Natural killer cell (primary cell): ENCODE measurements at regions not wholly inside any gene's neighbourhood (a gene's known extent, or its start where the extent isn't known, plus 50 kb on each side); places are given as distances from the start of the nearest gene placed in this dataset.

ENCODE experiments used
- ATAC-seq, 3 donors: fragments of 150-1000 bp in 2 of 3; fragments of 200-7000 bp in 1 of 3; cut with Tn5 transposase; 1 replicate in 1 of 3; 2 replicates in 2 of 3; pipeline ENCODE4 v1.10.0; 2021; ENCODE audit warnings: mild to moderate bottlenecking in 2 of 3, moderate library complexity in 2 of 3
- DNase-seq, 2 donors: peaks; one replicate each; pipeline versions ENCODE4 v3.0.0 to v3.0.0-alpha.2; 2013 to 2021; ENCODE audit warnings: mixed read lengths in 1 of 2
- H3K27ac ChIP-seq: one replicate; pipeline ENCODE4 v1.5.1; 2013; ENCODE audit warnings: mild to moderate bottlenecking, low read length
- H3K27me3 ChIP-seq: one replicate; pipeline ENCODE4 v1.6.1; 2013; ENCODE audit warnings: low read length; ENCODE audit not compliant: control insufficient read depth, insufficient read depth
- H3K36me3 ChIP-seq: one replicate; pipeline ENCODE4 v1.6.1; 2013; ENCODE audit warnings: low read length; ENCODE audit not compliant: control insufficient read depth, insufficient read depth
- H3K4me1 ChIP-seq: one replicate; pipeline ENCODE4 v1.6.1; 2013; ENCODE audit warnings: low read length; ENCODE audit not compliant: control insufficient read depth, insufficient read depth
- H3K4me3 ChIP-seq: one replicate; pipeline ENCODE4 v1.5.1; 2013; ENCODE audit warnings: low read length
- H3K9me3 ChIP-seq: one replicate; pipeline ENCODE4 v1.6.1; 2013; ENCODE audit warnings: low read length; ENCODE audit not compliant: control insufficient read depth, insufficient read depth
- H3K27ac Mint-ChIP-seq, 2 donors: one replicate each; pipeline ENCODE4 v1.8.0; 2022; ENCODE audit warnings: mild to moderate bottlenecking in 2 of 2, mixed read lengths in 2 of 2, moderate library complexity in 1 of 2
- H3K27me3 Mint-ChIP-seq, 2 donors: one replicate each; pipeline ENCODE4 v1.8.0; 2022; ENCODE audit warnings: low read depth in 2 of 2, mixed read lengths in 2 of 2
- H3K36me3 Mint-ChIP-seq: one replicate; pipeline ENCODE4 v1.8.0; 2022; ENCODE audit warnings: mixed read lengths
- H3K4me1 Mint-ChIP-seq, 2 donors: one replicate each; pipeline ENCODE4 v1.8.0; 2022; ENCODE audit warnings: mixed read lengths in 2 of 2
- H3K4me3 Mint-ChIP-seq: one replicate; pipeline ENCODE4 v1.8.0; 2022; ENCODE audit warnings: mild to moderate bottlenecking, moderate library complexity, mixed read lengths
- H3K9me3 Mint-ChIP-seq, 2 donors: one replicate each; pipeline ENCODE4 v1.8.0; 2022; ENCODE audit warnings: mixed read lengths in 2 of 2
- WGBS: methylation state at CpG from one replicate; pipeline ENCODE4 v1.1.7; 2013; ENCODE audit warnings: missing lambda C conversion rate; ENCODE audit not compliant: insufficient coverage; 5-methylcytosine and 5-hydroxymethylcytosine counted together
- intact Hi-C: fragments of 100-400 bp; cut with micrococcal nuclease; formaldehyde crosslinking; loops from one replicate; pipeline ENCODE4 v1.14.2; 2022
- TF ChIP-seq, protein P1 (sequence below): fragments of 200-600 bp; IDR thresholded peaks from one replicate; pipeline ENCODE4 v1.8.0; 2022; ENCODE audit warnings: antibody characterized with exemption

DNA sequence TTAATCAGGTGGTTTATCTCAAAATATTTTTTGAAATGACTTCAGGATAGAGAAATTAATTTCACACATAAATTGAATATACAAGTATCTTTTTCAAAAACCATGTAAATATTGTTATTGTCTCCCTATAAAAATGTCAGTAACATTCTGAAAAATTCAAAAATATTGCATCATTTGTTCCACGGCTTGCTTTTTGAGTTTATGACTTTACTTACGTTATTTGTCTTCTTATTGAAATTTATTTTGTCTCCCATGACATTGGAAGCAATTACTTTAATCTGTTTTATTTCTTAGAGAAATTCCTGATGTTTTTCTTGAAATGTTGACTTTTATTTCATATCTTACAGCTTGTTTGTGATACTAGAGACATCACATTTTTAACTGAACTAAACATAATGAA lies 56.9 kb upstream of the P2RY1 start:
- Mint-ChIP-seq H3K36me3 (no peaks in the 10 kb centered on the region), H3K9me3 (peaks cover 2 to 5% of the 10 kb centered on the region in 2 donors), H3K27ac (no peak overlapping the region), H3K4me1 (no peaks in the 10 kb centered on the region), H3K27me3 (no peaks in the 10 kb centered on the region), H3K4me3 (no peak overlapping the region)
- Histone ChIP-seq H3K9me3 (no peaks in the 10 kb centered on the region), H3K4me1 (no peaks in the 10 kb centered on the region), H3K36me3 (no peaks in the 10 kb centered on the region), H3K4me3 (no peak overlapping the region), H3K27me3 (no peaks in the 10 kb centered on the region), H3K27ac (no peak overlapping the region)
- ATAC-seq (no peak), DNase-seq (no peak)
- intact Hi-C loops: no loop called here
- no CpG with 5 or more reads among the region's 2 CpGs for WGBS
- TF ChIP-seq, protein P1, sequence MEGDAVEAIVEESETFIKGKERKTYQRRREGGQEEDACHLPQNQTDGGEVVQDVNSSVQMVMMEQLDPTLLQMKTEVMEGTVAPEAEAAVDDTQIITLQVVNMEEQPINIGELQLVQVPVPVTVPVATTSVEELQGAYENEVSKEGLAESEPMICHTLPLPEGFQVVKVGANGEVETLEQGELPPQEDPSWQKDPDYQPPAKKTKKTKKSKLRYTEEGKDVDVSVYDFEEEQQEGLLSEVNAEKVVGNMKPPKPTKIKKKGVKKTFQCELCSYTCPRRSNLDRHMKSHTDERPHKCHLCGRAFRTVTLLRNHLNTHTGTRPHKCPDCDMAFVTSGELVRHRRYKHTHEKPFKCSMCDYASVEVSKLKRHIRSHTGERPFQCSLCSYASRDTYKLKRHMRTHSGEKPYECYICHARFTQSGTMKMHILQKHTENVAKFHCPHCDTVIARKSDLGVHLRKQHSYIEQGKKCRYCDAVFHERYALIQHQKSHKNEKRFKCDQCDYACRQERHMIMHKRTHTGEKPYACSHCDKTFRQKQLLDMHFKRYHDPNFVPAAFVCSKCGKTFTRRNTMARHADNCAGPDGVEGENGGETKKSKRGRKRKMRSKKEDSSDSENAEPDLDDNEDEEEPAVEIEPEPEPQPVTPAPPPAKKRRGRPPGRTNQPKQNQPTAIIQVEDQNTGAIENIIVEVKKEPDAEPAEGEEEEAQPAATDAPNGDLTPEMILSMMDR: no peak

DNA sequence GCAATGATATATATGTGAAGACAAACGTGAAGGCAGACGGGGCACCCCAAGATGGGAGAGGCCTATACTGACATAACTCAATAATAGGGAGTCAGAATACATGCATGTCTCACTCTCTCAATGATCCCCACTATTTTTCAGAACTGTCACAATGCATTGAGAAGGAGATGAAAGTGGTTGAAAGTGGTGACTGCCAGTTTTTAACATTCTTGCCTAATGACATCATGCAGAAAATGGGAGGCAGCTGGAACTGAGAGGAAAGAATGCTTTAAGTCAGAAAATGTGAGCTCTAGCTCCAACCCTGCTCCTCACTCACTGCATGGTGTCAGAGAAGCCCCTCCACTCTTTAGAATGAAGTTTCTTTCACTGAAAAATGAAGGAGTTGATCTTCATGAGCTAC lies 55.3 kb upstream of the P2RY1 start:
- Histone ChIP-seq H3K27me3 (no peaks in the 10 kb centered on the region), H3K4me3 (no peak overlapping the region), H3K36me3 (no peaks in the 10 kb centered on the region), H3K4me1 (no peaks in the 10 kb centered on the region), H3K27ac (no peak overlapping the region), H3K9me3 (no peaks in the 10 kb centered on the region)
- Mint-ChIP-seq H3K4me3 (no peak overlapping the region), H3K36me3 (no peaks in the 10 kb centered on the region), H3K4me1 (no peaks in the 10 kb centered on the region), H3K27me3 (no peaks in the 10 kb centered on the region), H3K9me3 (peaks cover 2% of the 10 kb centered on the region in 2 donors), H3K27ac (no peak overlapping the region)
- intact Hi-C loops: no loop called here
- DNase-seq (no peak), ATAC-seq (no peak)
- 100% methylated on average over 1 of the region's 2 CpGs for WGBS
- TF ChIP-seq, protein P1: no peak

GRCh38 chr3:152780553-152780952 lies 54.4 kb upstream of the P2RY1 start:
- no peak for ATAC-seq
- H3K27ac Mint-ChIP-seq: no peak overlapping the region
- H3K36me3 Mint-ChIP-seq: no peaks in the 10 kb centered on the region
- TF ChIP-seq, protein P1: no peak
- no peak overlapping the region for H3K27ac ChIP-seq
- H3K9me3 ChIP-seq: no peaks in the 10 kb centered on the region
- H3K27me3 Mint-ChIP-seq: no peaks in the 10 kb centered on the region
- H3K4me1 Mint-ChIP-seq: no peaks in the 10 kb centered on the region
- intact Hi-C loops: no loop called here
- no peak for DNase-seq
- no peaks in the 10 kb centered on the region for H3K36me3 ChIP-seq
- no peaks in the 10 kb centered on the region for H3K4me1 ChIP-seq
- no peak overlapping the region for H3K4me3 Mint-ChIP-seq
- H3K9me3 Mint-ChIP-seq: peaks cover 0 to 2% of the 10 kb centered on the region in 2 donors
- no CpG with 5 or more reads among the region's 2 CpGs for WGBS
- H3K27me3 ChIP-seq: no peaks in the 10 kb centered on the region
- no peak overlapping the region for H3K4me3 ChIP-seq

- intact Hi-C loops: no loop called here
- H3K4me1 ChIP-seq: no peaks in the 10 kb centered on the region
- Mint-ChIP-seq H3K27me3 (no peaks in the 10 kb centered on the region), H3K36me3 (no peaks in the 10 kb centered on the region), H3K9me3 (no peaks in the 10 kb centered on the region), H3K27ac (no peak overlapping the region), H3K4me1 (no peaks in the 10 kb centered on the region), H3K4me3 (no peak overlapping the region)
- no peak overlapping the region for H3K27ac ChIP-seq
- no peak overlapping the region for H3K4me3 ChIP-seq
- WGBS: 77% methylated on average over 4 of the region's 4 CpGs
- no peaks in the 10 kb centered on the region for H3K36me3 ChIP-seq
- DNase-seq: no peak
- no peak for ATAC-seq
- no peaks in the 10 kb centered on the region for H3K27me3 ChIP-seq
- TF ChIP-seq, protein P1: no peak
- no peaks in the 10 kb centered on the region for H3K9me3 ChIP-seq
These were observed 49.9 kb upstream of the P2RY1 start for GRCh38 chr3:152785051-152785450.
